ENCODE measurements at regions not wholly inside any gene's neighbourhood (a gene's known extent, or its start where the extent isn't known, plus 50 kb on each side); places are given as distances from the start of the nearest gene placed in this dataset.

DNA sequence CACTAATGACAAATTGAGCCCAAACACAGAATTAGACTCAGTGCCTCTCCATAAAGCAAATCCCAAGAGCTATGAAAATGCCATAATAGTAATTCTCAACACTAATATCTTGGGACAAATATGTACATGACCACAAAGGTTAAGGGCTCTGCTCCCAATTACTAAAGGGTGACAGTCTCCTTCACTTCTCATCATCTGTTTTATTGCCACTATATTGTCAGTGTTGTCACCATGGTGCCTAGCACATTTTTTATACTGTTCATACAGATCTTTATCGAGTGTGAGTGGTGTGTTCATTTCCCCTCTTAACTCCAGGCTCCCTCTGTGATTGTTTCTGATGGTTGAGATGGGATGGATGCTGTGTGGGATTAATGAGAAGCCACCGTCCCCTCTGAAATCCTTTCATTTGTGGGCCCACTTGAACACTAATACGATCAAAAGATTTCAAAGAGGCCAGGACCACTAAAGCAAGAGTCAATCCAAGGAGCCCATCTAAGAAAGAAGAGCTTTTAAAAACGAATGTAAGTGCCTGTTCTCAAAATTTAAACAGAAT, 277.7 kb downstream of the GXYLT1 start:
- TF ChIP-seq, protein P1, sequence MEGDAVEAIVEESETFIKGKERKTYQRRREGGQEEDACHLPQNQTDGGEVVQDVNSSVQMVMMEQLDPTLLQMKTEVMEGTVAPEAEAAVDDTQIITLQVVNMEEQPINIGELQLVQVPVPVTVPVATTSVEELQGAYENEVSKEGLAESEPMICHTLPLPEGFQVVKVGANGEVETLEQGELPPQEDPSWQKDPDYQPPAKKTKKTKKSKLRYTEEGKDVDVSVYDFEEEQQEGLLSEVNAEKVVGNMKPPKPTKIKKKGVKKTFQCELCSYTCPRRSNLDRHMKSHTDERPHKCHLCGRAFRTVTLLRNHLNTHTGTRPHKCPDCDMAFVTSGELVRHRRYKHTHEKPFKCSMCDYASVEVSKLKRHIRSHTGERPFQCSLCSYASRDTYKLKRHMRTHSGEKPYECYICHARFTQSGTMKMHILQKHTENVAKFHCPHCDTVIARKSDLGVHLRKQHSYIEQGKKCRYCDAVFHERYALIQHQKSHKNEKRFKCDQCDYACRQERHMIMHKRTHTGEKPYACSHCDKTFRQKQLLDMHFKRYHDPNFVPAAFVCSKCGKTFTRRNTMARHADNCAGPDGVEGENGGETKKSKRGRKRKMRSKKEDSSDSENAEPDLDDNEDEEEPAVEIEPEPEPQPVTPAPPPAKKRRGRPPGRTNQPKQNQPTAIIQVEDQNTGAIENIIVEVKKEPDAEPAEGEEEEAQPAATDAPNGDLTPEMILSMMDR (IDR thresholded peaks at IDR 0.05) = no peak
- no peak for DNase-seq (ENCODE audit: low spot score)
- Mint-ChIP-seq H3K4me3 (ENCODE audit: unreplicated experiment) (no peak overlapping the region), H3K36me3 (ENCODE audit: low read depth) (peaks cover 5% of the 10 kb centered on the region), H3K9me3 (ENCODE audit: low read depth) (peaks cover 23% of the 10 kb centered on the region), H3K27ac (ENCODE audit: unreplicated experiment) (no peak overlapping the region), H3K27me3 (ENCODE audit: low read depth) (peaks cover 6% of the 10 kb centered on the region), H3K4me1 (ENCODE audit: low read depth) (no peaks in the 10 kb centered on the region)

- TF ChIP-seq, protein P1 (IDR thresholded peaks at IDR 0.05) = no peak
- no peak for DNase-seq (ENCODE audit: low spot score)
- no peaks in the 10 kb centered on the region for H3K4me1 Mint-ChIP-seq (ENCODE audit: low read depth)
- H3K9me3 Mint-ChIP-seq (ENCODE audit: low read depth) = no peaks in the 10 kb centered on the region
- peaks cover 3% of the 10 kb centered on the region for H3K27me3 Mint-ChIP-seq (ENCODE audit: low read depth)
- no peaks in the 10 kb centered on the region for H3K36me3 Mint-ChIP-seq (ENCODE audit: low read depth)
- H3K4me3 Mint-ChIP-seq (ENCODE audit: unreplicated experiment) = no peak overlapping the region
- H3K27ac Mint-ChIP-seq (ENCODE audit: unreplicated experiment) = no peak overlapping the region
Observed at GRCh38 chr12:41856228-41856627, 288.4 kb downstream of the GXYLT1 start.

DNA sequence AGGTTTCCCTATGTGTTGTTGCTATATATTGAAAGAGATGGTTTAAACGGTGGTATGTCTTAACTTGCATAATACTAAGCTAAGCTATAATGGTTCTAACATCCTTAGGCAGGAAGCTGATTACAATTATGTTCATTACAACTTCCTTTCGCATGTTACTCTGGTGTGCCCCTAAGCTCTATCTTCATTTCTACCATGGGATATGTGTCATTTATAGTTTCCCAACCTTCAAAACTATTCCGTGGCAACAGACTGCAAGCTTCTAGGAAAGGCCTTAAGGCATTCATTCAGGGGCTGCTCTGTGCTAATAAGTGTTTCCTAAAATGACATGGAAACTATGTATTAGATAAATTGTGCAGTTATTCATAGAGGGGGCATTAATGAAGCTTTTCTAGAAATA, 294.6 kb downstream of the GXYLT1 start:
- TF ChIP-seq, protein P1 (IDR thresholded peaks at IDR 0.05) = no peak
- H3K4me3 Mint-ChIP-seq (ENCODE audit: unreplicated experiment) = no peak overlapping the region
- peaks cover 2% of the 10 kb centered on the region for H3K27me3 Mint-ChIP-seq (ENCODE audit: low read depth)
- no peaks in the 10 kb centered on the region for H3K4me1 Mint-ChIP-seq (ENCODE audit: low read depth)
- no peaks in the 10 kb centered on the region for H3K36me3 Mint-ChIP-seq (ENCODE audit: low read depth)
- H3K9me3 Mint-ChIP-seq (ENCODE audit: low read depth) = no peaks in the 10 kb centered on the region
- H3K27ac Mint-ChIP-seq (ENCODE audit: unreplicated experiment) = no peak overlapping the region
- DNase-seq (ENCODE audit: low spot score) = no peak

DNA sequence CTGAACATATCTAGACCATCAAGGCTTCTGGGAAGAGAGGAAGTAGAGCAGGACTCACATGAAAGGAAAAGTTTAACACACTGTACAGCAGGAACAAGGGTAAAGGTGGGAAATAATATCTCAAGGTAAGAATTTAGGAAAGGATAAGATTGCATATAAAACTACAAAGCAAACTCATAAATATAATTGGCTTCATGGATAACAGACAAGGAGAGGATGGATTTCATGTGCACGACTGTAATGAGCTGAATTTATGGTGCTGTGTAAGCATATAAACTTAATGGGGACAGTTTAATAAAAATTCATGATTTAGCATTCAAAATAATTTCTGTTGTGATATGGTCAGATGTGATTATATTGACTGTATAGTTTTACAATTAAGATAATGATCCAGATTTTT, 298.0 kb downstream of the GXYLT1 start:
- TF ChIP-seq, protein P1 (IDR thresholded peaks at IDR 0.05) = no peak
- no peaks in the 10 kb centered on the region for H3K4me1 Mint-ChIP-seq (ENCODE audit: low read depth)
- no peaks in the 10 kb centered on the region for H3K9me3 Mint-ChIP-seq (ENCODE audit: low read depth)
- no peak for DNase-seq (ENCODE audit: low spot score)
- no peak overlapping the region for H3K27ac Mint-ChIP-seq (ENCODE audit: unreplicated experiment)
- no peak overlapping the region for H3K4me3 Mint-ChIP-seq (ENCODE audit: unreplicated experiment)
- peaks cover 2% of the 10 kb centered on the region for H3K27me3 Mint-ChIP-seq (ENCODE audit: low read depth)
- no peaks in the 10 kb centered on the region for H3K36me3 Mint-ChIP-seq (ENCODE audit: low read depth)

DNA sequence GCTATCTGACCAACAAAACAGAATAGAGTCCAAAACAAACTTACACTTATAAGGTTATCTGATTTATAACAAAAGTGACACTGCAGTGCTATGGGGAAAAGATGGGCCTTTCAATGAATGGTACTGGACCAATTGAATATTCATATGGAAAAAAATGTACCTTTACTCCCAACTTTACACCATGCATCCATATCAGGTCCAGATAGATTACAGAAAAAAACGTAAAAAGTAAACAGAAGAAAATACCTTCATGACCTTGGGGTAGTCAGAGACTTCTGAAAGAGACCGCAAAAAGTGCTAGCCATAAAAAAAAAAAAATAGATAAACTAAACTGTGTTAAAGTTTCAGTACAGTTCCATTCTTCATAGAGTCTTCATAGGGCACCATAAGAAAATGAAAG, 308.3 kb downstream of the GXYLT1 start:
- no peak for DNase-seq (ENCODE audit: low spot score)
- H3K4me3 Mint-ChIP-seq (ENCODE audit: unreplicated experiment) = no peak overlapping the region
- TF ChIP-seq, protein P1 (IDR thresholded peaks at IDR 0.05) = no peak
- H3K27me3 Mint-ChIP-seq (ENCODE audit: low read depth) = peaks cover 17% of the 10 kb centered on the region
- no peaks in the 10 kb centered on the region for H3K4me1 Mint-ChIP-seq (ENCODE audit: low read depth)
- no peak overlapping the region for H3K27ac Mint-ChIP-seq (ENCODE audit: unreplicated experiment)
- H3K36me3 Mint-ChIP-seq (ENCODE audit: low read depth) = no peaks in the 10 kb centered on the region
- H3K9me3 Mint-ChIP-seq (ENCODE audit: low read depth) = peaks cover 5% of the 10 kb centered on the region

Data from chondrocyte (in vitro differentiated cells).